ENCODE measurements at regions not wholly inside any gene's neighbourhood (a gene's known extent, or its start where the extent isn't known, plus 50 kb on each side); places are given as distances from the start of the nearest gene placed in this dataset.

- TF ChIP-seq ZBTB34 (CRISPR knock-in tag; IDR thresholded peaks at IDR 0.05): no peak
- TF ChIP-seq FOSL1 (tag; conservative IDR thresholded peaks at IDR 0.05): no peak
Measured at GRCh38 chr21:38743772-38744529, 61.8 kb upstream of the ETS2 start (continued).

GRCh38 chr21:38744861-38745260 is 60.9 kb upstream of the ETS2 start:
- WGBS (ENCODE audit: insufficient coverage, low coverage, missing lambda C conversion rate): 3% methylated on average over 2 of the region's 2 CpGs
- no peak for TF ChIP-seq MTA2 (IDR thresholded peaks at IDR 0.05; ENCODE audit: low read depth)
- TF ChIP-seq KAT7 (CRISPR knock-in tag; IDR thresholded peaks at IDR 0.05; ENCODE audit: borderline replicate concordance): no peak
- TF ChIP-seq STAT6 (CRISPR knock-in tag; IDR thresholded peaks at IDR 0.05): no peak
- no peak for TF ChIP-seq CREBBP (IDR thresholded peaks at IDR 0.05; ENCODE audit: low read depth, low read length)
- TF ChIP-seq RFX1 (IDR thresholded peaks at IDR 0.05): no peak
- TF ChIP-seq SAP30 (IDR thresholded peaks at IDR 0.05; ENCODE audit: borderline replicate concordance, insufficient read depth, low read depth, low read length, poor library complexity, severe bottlenecking): no peak
- TF ChIP-seq SRF (CRISPR knock-in tag; IDR thresholded peaks at IDR 0.05): no peak
- TF ChIP-seq RBM14 (IDR thresholded peaks at IDR 0.05; ENCODE audit: borderline replicate concordance, insufficient read depth, low read depth, low read length): no peak
- TF ChIP-seq MBD1 (CRISPR knock-in tag; IDR thresholded peaks at IDR 0.05): no peak
- no peak for TF ChIP-seq ZBTB7A (IDR thresholded peaks at IDR 0.05; ENCODE audit: borderline replicate concordance, control insufficient read depth, low read depth, low read length)
- TF ChIP-seq BRF1 (IDR thresholded peaks at IDR 0.05; ENCODE audit: borderline replicate concordance, extremely low read depth, insufficient read length): no peak

More at GRCh38 chr21:38744861-38745260, 60.9 kb upstream of the ETS2 start:
- no peak for DNase-seq (ENCODE audit: extremely low read depth in 1 of 4, low spot score in 3 of 4)
- H3K4me2 ChIP-seq (ENCODE audit: insufficient read depth, low read length): no peak overlapping the region
- intact Hi-C loops (cut with micrococcal nuclease) (no loop called here), in situ Hi-C loops (cut with MboI) (no loop called here)
- H3K27ac ChIP-seq (ENCODE audit: extremely low read depth, low read depth, low read length): no peak overlapping the region
- H3K9ac ChIP-seq (ENCODE audit: insufficient read depth in 1 of 2, low read depth in 2 of 2, low read length in 2 of 2): no peak overlapping the region
- no peaks in the 10 kb centered on the region for H3K79me2 ChIP-seq (ENCODE audit: control insufficient read depth, insufficient read depth, low read length)
- H3K9me1 ChIP-seq (ENCODE audit: control insufficient read depth, insufficient read depth, low read length): no peaks in the 10 kb centered on the region
- peaks cover 0 to 8% of the 10 kb centered on the region in 2 experiments; a peak in 1 of 5 replicates for H3K4me1 ChIP-seq (replicated peaks in 1 of 2; ENCODE audit: control insufficient read depth in 2 of 2, insufficient read depth in 2 of 2, low read length in 2 of 2)
- no peaks in the 10 kb centered on the region; the same call in 1 of the 2 replicates for H4K20me1 ChIP-seq (replicated peaks; ENCODE audit: control insufficient read depth, insufficient read depth, low read length)
- CTCF ChIA-PET (ENCODE audit: low intra/inter-chr PET ratio): no interaction called here
- no peaks in the 10 kb centered on the region for H3K36me3 ChIP-seq (ENCODE audit: control insufficient read depth, insufficient read depth, low read length)
- POLR2A ChIA-PET: interaction anchor here (0.6 to 0.7 kb wide), 2 partner anchors 319 to 377 kb away, joined by 3 to 4 read pairs; no protein-coding TSS in a partner anchor
- no peak for FAIRE-seq
- H3K9me3 ChIP-seq (replicated peaks; ENCODE audit: control insufficient read depth, insufficient read depth, low read depth, low read length): no peaks in the 10 kb centered on the region
- peaks cover 18 to 29% of the 10 kb centered on the region in 2 experiments; a peak in 4 of 5 replicates for H3K27me3 ChIP-seq (ENCODE audit: control insufficient read depth in 2 of 2, insufficient read depth in 2 of 2, low read length in 2 of 2)
- no peak for ATAC-seq
- BruUV-seq (replicated peaks): no TSS peak
- H3K4me3 ChIP-seq: no peak overlapping the region
- no peak overlapping the region for H2AFZ ChIP-seq (ENCODE audit: low read depth, low read length)
